Upper lobe of left lung (tissue), 4 donors: ENCODE measurements at regions not wholly inside any gene's neighbourhood (a gene's known extent, or its start where the extent isn't known, plus 50 kb on each side); places are given as distances from the start of the nearest gene placed in this dataset.

Experiments
- CTCF ChIP-seq, 6 experiments: fragments of 450-650 bp in 4 of 6; fragments of 200-600 bp in 2 of 6; sonication (generic) in 2 of 6; IDR thresholded peaks; one replicate each; pipeline ENCODE4 v1.5.1; 2016 to 2019; ENCODE audit warnings: antibody characterized with exemption in 6 of 6
- EP300 ChIP-seq, 4 donors: sonication (generic); formaldehyde crosslinking; IDR thresholded peaks; one replicate each; pipeline ENCODE4 v1.5.1; 2017; ENCODE audit warnings: antibody characterized with exemption in 4 of 4, control low read depth in 2 of 4
- POLR2A ChIP-seq, 4 donors: fragments of 450-650 bp; IDR thresholded peaks; one replicate each; pipeline ENCODE4 v1.5.1; 2016 to 2017; ENCODE audit warnings: antibody characterized with exemption in 4 of 4, mild to moderate bottlenecking in 2 of 4

DNA sequence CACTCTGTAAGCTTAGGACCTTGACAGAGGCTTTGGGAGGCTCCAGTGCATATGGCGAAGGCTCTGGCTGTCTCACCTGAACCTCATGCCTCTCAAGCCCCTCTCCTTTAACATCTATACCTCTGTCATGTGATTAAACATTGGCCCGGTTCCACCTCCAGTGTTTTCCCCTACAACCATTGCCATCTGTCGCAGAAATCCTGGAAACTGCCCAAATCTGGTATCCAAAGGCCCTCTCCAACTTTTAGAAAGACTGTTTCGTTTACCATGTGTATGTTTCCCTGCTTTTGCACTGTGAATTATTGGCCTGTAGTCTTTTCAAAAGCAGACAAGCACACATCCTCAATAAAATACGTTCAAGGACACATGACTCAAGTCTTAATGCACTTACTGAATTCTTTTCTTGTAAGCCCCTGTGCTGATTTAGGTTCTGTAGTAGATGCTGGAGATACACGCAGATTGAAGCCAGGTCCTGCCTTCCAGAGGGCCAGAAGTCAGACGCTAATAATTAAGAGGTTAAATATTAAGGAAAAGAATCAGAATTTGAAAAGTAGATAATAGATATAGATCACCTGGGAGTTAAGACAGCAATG lies 386.4 kb upstream of the SLC14A2 start:
- TF ChIP-seq EP300 (IDR thresholded peaks at IDR 0.05) (no peak), CTCF (IDR thresholded peaks at IDR 0.05) (no peak), POLR2A (IDR thresholded peaks at IDR 0.05) (no peak)
